Trophoblast cell (in vitro differentiated cells and primary cell): ENCODE measurements at regions not wholly inside any gene's neighbourhood (a gene's known extent, or its start where the extent isn't known, plus 50 kb on each side); places are given as distances from the start of the nearest gene placed in this dataset.
A peak's percentile ranks its signal among the peaks of the same experiment; 100 is the strongest.
"Not testable (repeated sequence)": the region's sequence is repeated elsewhere in the genome, so short reads cannot be mapped to it uniquely, and the experiment has no call there.

Source experiments
- DNase-seq, 2 donors: peaks; one replicate each; pipeline ENCODE4 v3.0.0-alpha.2; 2016
- H2AFZ ChIP-seq: 2 replicates; pipeline ENCODE4 v1.6.1; 2013; ENCODE audit warnings: low read length, moderate library complexity, mild to moderate bottlenecking; ENCODE audit not compliant: insufficient read depth, poor library complexity
- H2AK5ac ChIP-seq: 2 replicates; pipeline ENCODE4 v1.6.1; 2013; ENCODE audit warnings: mild to moderate bottlenecking, low read length
- H2BK120ac ChIP-seq: 2 replicates; pipeline ENCODE4 v1.6.1; 2013; ENCODE audit warnings: low read length, mild to moderate bottlenecking, moderate library complexity; ENCODE audit not compliant: insufficient read depth, poor library complexity
- H2BK12ac ChIP-seq: 2 replicates; pipeline ENCODE4 v1.6.1; 2013; ENCODE audit warnings: mild to moderate bottlenecking, low read length, moderate library complexity
- H2BK5ac ChIP-seq: 2 replicates; pipeline ENCODE4 v1.6.1; 2013; ENCODE audit warnings: low read length, low read depth, moderate library complexity, mild to moderate bottlenecking; ENCODE audit not compliant: poor library complexity
- H3K14ac ChIP-seq: 2 replicates; pipeline ENCODE4 v1.6.1; 2013; ENCODE audit warnings: mild to moderate bottlenecking, low read length
- H3K18ac ChIP-seq: 2 replicates; pipeline ENCODE4 v1.6.1; 2013; ENCODE audit warnings: mild to moderate bottlenecking, low read length
- H3K23ac ChIP-seq: 2 replicates; pipeline ENCODE4 v1.6.1; 2013; ENCODE audit warnings: low read length
- H3K27ac ChIP-seq: 2 replicates; pipeline ENCODE4 v1.5.1; 2013; ENCODE audit warnings: low read depth, mild to moderate bottlenecking, inconsistent platforms, low read length, moderate library complexity
- H3K27me3 ChIP-seq: 2 replicates; pipeline ENCODE4 v1.6.1; 2013; ENCODE audit warnings: inconsistent platforms, mild to moderate bottlenecking, low read length, moderate library complexity; ENCODE audit not compliant: insufficient read depth
- H3K36me3 ChIP-seq, 2 experiments: 1 replicate in 1 of 2; 2 replicates in 1 of 2; pipeline ENCODE4 v1.6.1; 2013; ENCODE audit warnings: low read length in 2 of 2, mild to moderate bottlenecking in 2 of 2, moderate library complexity in 1 of 2; ENCODE audit not compliant: insufficient read depth in 2 of 2, control insufficient read depth in 1 of 2
- H3K4ac ChIP-seq: 2 replicates; pipeline ENCODE4 v1.6.1; 2013; ENCODE audit warnings: low read depth, mild to moderate bottlenecking, low read length, moderate library complexity
- H3K4me1 ChIP-seq, 2 experiments: 1 replicate in 1 of 2; 2 replicates in 1 of 2; pipeline ENCODE4 v1.6.1; 2013; ENCODE audit warnings: low read length in 2 of 2, mild to moderate bottlenecking in 2 of 2, moderate library complexity in 1 of 2; ENCODE audit not compliant: insufficient read depth in 2 of 2, control insufficient read depth in 1 of 2
- H3K4me2 ChIP-seq: 2 replicates; pipeline ENCODE4 v1.6.1; 2013; ENCODE audit warnings: inconsistent platforms, mild to moderate bottlenecking, low read length, moderate library complexity
- H3K4me3 ChIP-seq: 2 replicates; pipeline ENCODE4 v1.5.1; 2013; ENCODE audit warnings: mild to moderate bottlenecking, low read depth, low read length, inconsistent platforms
- H3K79me1 ChIP-seq: one replicate; pipeline ENCODE4 v1.6.1; 2013; ENCODE audit warnings: low read length
- H3K79me2 ChIP-seq: 2 replicates; pipeline ENCODE4 v1.6.1; 2013; ENCODE audit warnings: low read length, mild to moderate bottlenecking; ENCODE audit not compliant: control insufficient read depth, insufficient read depth, poor library complexity
- H3K9ac ChIP-seq: 2 replicates; pipeline ENCODE4 v1.6.1; 2013; ENCODE audit warnings: mild to moderate bottlenecking, low read length
- H3K9me3 ChIP-seq: 2 replicates; pipeline ENCODE4 v1.6.1; 2013; ENCODE audit warnings: low read depth, mild to moderate bottlenecking, control low read depth, inconsistent platforms, low read length; ENCODE audit not compliant: insufficient read depth
- H4K12ac ChIP-seq: 2 replicates; pipeline ENCODE4 v1.6.1; 2013; ENCODE audit warnings: low read depth, mild to moderate bottlenecking, low read length, moderate library complexity
- H4K8ac ChIP-seq: 2 replicates; pipeline ENCODE4 v1.6.1; 2013; ENCODE audit warnings: low read depth, mild to moderate bottlenecking, low read length, moderate library complexity
- H4K91ac ChIP-seq: one replicate; pipeline ENCODE4 v1.6.1; 2013; ENCODE audit warnings: low read depth, mild to moderate bottlenecking, low read length, moderate library complexity
- WGBS: extraction: QIAGEN DNeasy Blood & Tissue Kit; methylation state at CpG from one replicate; pipeline ENCODE4 v1.1.7; 2013; ENCODE audit warnings: missing lambda C conversion rate; ENCODE audit not compliant: insufficient read length, insufficient coverage; ENCODE audit errors: extremely low coverage; 5-methylcytosine and 5-hydroxymethylcytosine counted together

DNA sequence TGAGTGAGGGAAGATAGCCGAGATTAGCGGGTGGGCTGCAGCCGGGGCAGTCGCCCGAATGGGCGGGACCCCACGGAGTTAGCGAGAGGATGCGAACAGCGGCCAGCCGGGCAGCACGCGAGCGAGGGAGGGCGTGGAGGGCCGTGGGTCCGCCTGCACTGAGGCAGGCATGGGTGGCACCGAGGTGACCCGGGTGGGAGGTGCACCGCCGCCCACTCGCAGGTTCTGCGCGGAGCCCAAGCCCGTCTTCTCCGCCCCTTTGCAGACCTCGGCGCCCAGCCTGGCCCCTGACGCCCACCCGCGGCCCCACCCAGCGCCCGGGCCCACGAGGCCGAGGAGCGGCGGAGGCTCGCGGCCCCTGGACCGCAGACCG lies 261.7 kb upstream of the PLCXD1 start:
- not testable (repeated sequence) for H3K27ac ChIP-seq, H3K4me2 ChIP-seq, H3K9ac ChIP-seq, H4K91ac ChIP-seq, H3K4ac ChIP-seq, H3K79me2 ChIP-seq, H3K23ac ChIP-seq, H4K12ac ChIP-seq, H3K79me1 ChIP-seq, H2BK120ac ChIP-seq, H3K18ac ChIP-seq, H2BK12ac ChIP-seq, H3K14ac ChIP-seq, H2BK5ac ChIP-seq, H3K4me3 ChIP-seq, DNase-seq, H3K4me1 ChIP-seq, H4K8ac ChIP-seq, H3K36me3 ChIP-seq, H2AK5ac ChIP-seq, H3K9me3 ChIP-seq, H3K27me3 ChIP-seq, H2AFZ ChIP-seq
- no CpG with 5 or more reads among the region's 41 CpGs for whole genome bisulfite sequencing

GRCh38 chrX:19912-20571 lies 261.1 kb upstream of the PLCXD1 start:
- Histone ChIP-seq H4K12ac (peak overlapping the region; percentile 84), H3K27ac (no peak overlapping the region), H3K4me2 (peak overlapping the region; percentile 28), H3K9me3 (peaks cover 6% of the 10 kb centered on the region), H3K27me3 (no peaks in the 10 kb centered on the region), H3K23ac (no peak overlapping the region), H3K79me1 (no peaks in the 10 kb centered on the region), H2AK5ac (no peak overlapping the region), H2BK12ac (no peak overlapping the region), H3K4me3 (no peak overlapping the region), H2AFZ (no peak overlapping the region), H2BK5ac (no peak overlapping the region), H4K91ac (peak overlapping the region; percentile 55), H3K4ac (no peak overlapping the region), H3K9ac (no peak overlapping the region), H3K79me2 (no peaks in the 10 kb centered on the region), H3K18ac (peak overlapping the region; percentile 61), H2BK120ac (no peak overlapping the region), H3K4me1 (peaks cover 0 to 6% of the 10 kb centered on the region in 2 experiments), H4K8ac (peak overlapping the region; percentile 58), H3K36me3 (no peaks in the 10 kb centered on the region), H3K14ac (peak overlapping the region; percentile 53)
- DNase-seq: no peak
- WGBS: no CpG with 5 or more reads among the region's 56 CpGs

DNA sequence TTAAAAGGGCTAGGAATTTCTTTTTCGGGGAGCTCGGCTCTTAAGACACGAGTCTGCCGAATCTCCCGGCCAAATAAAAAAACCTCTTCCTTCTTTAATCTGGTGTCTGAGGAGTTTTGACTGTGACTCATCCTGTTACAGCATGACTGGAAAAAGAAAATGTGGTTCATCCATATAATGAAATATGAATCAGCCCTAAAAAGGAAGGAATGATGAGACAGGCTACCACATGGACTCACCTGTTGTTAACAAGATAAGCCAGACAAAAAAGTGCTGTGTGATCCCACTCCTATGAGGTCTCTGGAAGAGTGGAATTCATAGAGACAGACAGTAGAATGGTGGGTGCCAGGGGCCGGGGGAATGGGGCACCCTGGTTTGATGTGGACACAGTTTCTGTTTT lies 257.0 kb upstream of the PLCXD1 start:
- not testable (repeated sequence) for H3K27ac ChIP-seq, H3K18ac ChIP-seq, H3K9ac ChIP-seq, H4K8ac ChIP-seq, DNase-seq, H2AK5ac ChIP-seq, H3K79me2 ChIP-seq, H3K4ac ChIP-seq, H3K4me3 ChIP-seq, H4K91ac ChIP-seq, H2BK120ac ChIP-seq, H3K9me3 ChIP-seq, H3K23ac ChIP-seq, H4K12ac ChIP-seq, H2BK5ac ChIP-seq, H3K4me1 ChIP-seq, H3K79me1 ChIP-seq, H3K4me2 ChIP-seq, H2BK12ac ChIP-seq, H3K36me3 ChIP-seq, H3K27me3 ChIP-seq, H3K14ac ChIP-seq, H2AFZ ChIP-seq
- no CpG with 5 or more reads among the region's 6 CpGs for WGBS
